Mesothelial cell of epicardium (in vitro differentiated cells): ENCODE measurements at regions not wholly inside any gene's neighbourhood (a gene's known extent, or its start where the extent isn't known, plus 50 kb on each side); places are given as distances from the start of the nearest gene placed in this dataset.

Experiments
- DNase-seq, 2 experiments: peaks; one replicate each; pipeline ENCODE4 v3.0.0; 2021; ENCODE audit warnings: low spot score in 2 of 2; ENCODE audit not compliant: unreplicated experiment in 2 of 2
- H3K27ac Mint-ChIP-seq: 2 replicates; pipeline ENCODE4 v1.8.0; 2021; ENCODE audit warnings: mixed read lengths
- H3K27me3 Mint-ChIP-seq: 2 replicates; pipeline ENCODE4 v1.8.0; 2021; ENCODE audit warnings: low read depth, mixed read lengths
- H3K36me3 Mint-ChIP-seq: 2 replicates; pipeline ENCODE4 v1.8.0; 2021; ENCODE audit warnings: mixed read lengths
- H3K4me1 Mint-ChIP-seq: 2 replicates; pipeline ENCODE4 v1.8.0; 2021; ENCODE audit warnings: mixed read lengths
- H3K4me3 Mint-ChIP-seq: 2 replicates; pipeline ENCODE4 v1.8.0; 2021; ENCODE audit warnings: mild to moderate bottlenecking, moderate library complexity, mixed read lengths
- H3K9me3 Mint-ChIP-seq: 2 replicates; pipeline ENCODE4 v1.8.0; 2021; ENCODE audit warnings: mixed read lengths
- TF ChIP-seq, protein P1 (sequence below): fragments of 200-600 bp; sonication (generic); IDR thresholded peaks from one replicate; pipeline ENCODE4 v1.5.0; 2021; ENCODE audit warnings: antibody characterized with exemption; ENCODE audit not compliant: unreplicated experiment

DNA sequence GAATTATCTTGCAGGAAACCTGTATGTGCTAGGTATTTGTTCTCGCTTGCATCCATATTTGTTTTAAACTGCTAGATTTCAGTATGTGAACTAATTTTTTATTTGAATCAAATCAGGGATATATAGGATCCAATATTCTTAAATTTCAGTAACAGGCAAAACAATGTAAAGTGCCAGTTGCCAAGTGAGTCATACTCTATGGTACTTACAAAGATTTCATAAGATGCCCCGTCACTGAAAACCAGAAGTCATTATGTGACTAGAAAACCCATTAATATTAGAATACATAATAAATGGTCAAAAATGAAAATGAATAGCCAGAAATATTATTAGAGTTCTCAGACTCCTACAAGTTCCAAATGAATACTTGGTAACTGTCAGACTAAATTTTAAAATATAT is 481.2 kb downstream of the TFAP2A start:
- no peaks in the 10 kb centered on the region for H3K36me3 Mint-ChIP-seq
- no peak overlapping the region for H3K4me3 Mint-ChIP-seq
- DNase-seq = no peak
- peaks cover 18% of the 10 kb centered on the region for H3K9me3 Mint-ChIP-seq
- TF ChIP-seq, protein P1, sequence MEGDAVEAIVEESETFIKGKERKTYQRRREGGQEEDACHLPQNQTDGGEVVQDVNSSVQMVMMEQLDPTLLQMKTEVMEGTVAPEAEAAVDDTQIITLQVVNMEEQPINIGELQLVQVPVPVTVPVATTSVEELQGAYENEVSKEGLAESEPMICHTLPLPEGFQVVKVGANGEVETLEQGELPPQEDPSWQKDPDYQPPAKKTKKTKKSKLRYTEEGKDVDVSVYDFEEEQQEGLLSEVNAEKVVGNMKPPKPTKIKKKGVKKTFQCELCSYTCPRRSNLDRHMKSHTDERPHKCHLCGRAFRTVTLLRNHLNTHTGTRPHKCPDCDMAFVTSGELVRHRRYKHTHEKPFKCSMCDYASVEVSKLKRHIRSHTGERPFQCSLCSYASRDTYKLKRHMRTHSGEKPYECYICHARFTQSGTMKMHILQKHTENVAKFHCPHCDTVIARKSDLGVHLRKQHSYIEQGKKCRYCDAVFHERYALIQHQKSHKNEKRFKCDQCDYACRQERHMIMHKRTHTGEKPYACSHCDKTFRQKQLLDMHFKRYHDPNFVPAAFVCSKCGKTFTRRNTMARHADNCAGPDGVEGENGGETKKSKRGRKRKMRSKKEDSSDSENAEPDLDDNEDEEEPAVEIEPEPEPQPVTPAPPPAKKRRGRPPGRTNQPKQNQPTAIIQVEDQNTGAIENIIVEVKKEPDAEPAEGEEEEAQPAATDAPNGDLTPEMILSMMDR = no peak
- H3K27ac Mint-ChIP-seq = no peak overlapping the region
- H3K27me3 Mint-ChIP-seq = no peaks in the 10 kb centered on the region
- no peaks in the 10 kb centered on the region for H3K4me1 Mint-ChIP-seq

DNA sequence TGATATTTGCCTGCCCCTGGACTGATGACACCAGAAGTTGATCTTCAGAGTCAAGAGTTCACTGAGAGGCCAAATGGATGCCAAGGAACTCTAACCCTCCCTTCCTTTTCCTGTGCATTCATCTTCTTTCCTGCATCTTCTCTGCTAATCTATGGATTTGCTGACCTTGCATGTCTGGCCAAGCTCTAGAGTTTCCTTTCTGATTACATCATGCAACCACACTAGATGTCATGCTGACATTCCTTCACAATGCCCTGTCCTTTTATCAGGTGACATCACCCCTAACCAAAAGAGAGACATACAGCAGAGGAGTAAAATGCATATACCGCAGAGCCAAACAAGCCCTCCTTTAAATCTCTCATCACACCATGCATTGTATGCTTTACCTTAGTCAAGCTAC is 487.6 kb downstream of the TFAP2A start:
- peaks cover 7% of the 10 kb centered on the region for H3K4me1 Mint-ChIP-seq
- H3K36me3 Mint-ChIP-seq = peaks cover 2% of the 10 kb centered on the region
- H3K4me3 Mint-ChIP-seq = no peak overlapping the region
- no peak for DNase-seq
- H3K27me3 Mint-ChIP-seq = no peaks in the 10 kb centered on the region
- H3K9me3 Mint-ChIP-seq = peaks cover 30% of the 10 kb centered on the region
- TF ChIP-seq, protein P1 = no peak
- no peak overlapping the region for H3K27ac Mint-ChIP-seq

DNA sequence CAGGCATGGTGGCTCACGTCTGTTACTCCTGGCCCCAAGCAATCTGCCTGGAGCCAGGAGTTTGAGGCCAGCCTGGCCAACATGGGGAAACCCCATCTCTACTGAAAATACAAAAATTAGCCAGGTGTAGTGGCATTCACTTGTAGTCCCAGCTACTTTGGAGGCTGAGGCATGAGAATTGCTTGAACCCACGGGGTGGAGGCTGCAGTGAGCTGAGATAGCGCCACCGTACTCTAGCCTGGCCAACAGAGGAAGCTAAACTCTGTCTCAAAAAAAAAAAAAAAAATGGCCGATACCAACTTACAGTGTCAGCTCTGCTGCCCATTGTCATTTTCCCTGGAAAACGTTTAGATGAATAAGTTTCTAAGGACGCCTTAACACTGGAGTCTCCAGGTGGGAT is 489.9 kb downstream of the TFAP2A start:
- no peak for DNase-seq
- H3K27me3 Mint-ChIP-seq = no peaks in the 10 kb centered on the region
- no peak overlapping the region for H3K4me3 Mint-ChIP-seq
- H3K9me3 Mint-ChIP-seq = peaks cover 21% of the 10 kb centered on the region
- no peak overlapping the region for H3K27ac Mint-ChIP-seq
- TF ChIP-seq, protein P1 = no peak
- peaks cover 7% of the 10 kb centered on the region for H3K4me1 Mint-ChIP-seq
- peaks cover 2% of the 10 kb centered on the region for H3K36me3 Mint-ChIP-seq

DNA sequence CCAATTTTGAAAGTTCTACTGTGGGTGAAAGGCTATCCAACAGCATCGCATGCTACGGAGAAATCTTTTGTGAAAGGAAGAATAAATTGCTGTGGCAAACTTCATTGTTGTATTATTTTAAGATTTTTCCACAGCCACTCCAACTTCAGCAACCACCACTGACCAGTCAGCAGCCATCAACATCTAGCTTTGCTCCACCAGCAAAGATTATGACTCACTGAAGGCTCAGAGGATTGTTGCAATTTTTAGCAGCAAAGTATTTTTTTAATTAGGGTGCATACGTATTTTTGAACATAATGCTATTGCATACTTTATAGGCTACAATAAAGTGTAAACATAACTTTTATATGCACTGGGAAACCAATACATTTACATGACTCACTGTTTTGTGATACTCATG is 493.5 kb downstream of the TFAP2A start:
- no peak for DNase-seq
- TF ChIP-seq, protein P1 = no peak
- no peaks in the 10 kb centered on the region for H3K27me3 Mint-ChIP-seq
- no peak overlapping the region for H3K4me3 Mint-ChIP-seq
- H3K9me3 Mint-ChIP-seq = peaks cover 6% of the 10 kb centered on the region
- H3K27ac Mint-ChIP-seq = no peak overlapping the region
- H3K4me1 Mint-ChIP-seq = peaks cover 3% of the 10 kb centered on the region
- no peaks in the 10 kb centered on the region for H3K36me3 Mint-ChIP-seq

DNA sequence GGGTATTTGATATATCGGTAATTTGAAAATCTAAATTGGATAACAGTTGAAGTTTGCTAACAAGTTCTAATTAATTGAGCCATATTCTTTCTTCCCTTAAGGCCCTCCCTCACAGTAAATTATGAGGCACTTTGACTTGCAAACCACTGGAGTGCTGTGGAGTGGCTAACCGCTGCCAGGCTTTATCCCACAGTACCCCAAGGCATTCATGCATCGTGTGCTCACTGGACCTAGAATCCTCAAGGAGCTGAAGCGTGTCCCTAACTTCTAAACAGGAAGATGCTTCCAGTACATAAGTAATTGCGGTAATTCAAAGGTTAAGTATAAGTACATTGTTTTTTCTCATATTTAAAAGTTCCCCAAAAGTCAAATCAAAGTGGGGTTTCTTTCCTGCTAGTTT is 499.9 kb downstream of the TFAP2A start:
- Mint-ChIP-seq H3K4me3 (no peak overlapping the region), H3K9me3 (no peaks in the 10 kb centered on the region), H3K27me3 (no peaks in the 10 kb centered on the region), H3K27ac (no peak overlapping the region), H3K36me3 (no peaks in the 10 kb centered on the region), H3K4me1 (no peaks in the 10 kb centered on the region)
- no peak for DNase-seq
- TF ChIP-seq, protein P1 = no peak

DNA sequence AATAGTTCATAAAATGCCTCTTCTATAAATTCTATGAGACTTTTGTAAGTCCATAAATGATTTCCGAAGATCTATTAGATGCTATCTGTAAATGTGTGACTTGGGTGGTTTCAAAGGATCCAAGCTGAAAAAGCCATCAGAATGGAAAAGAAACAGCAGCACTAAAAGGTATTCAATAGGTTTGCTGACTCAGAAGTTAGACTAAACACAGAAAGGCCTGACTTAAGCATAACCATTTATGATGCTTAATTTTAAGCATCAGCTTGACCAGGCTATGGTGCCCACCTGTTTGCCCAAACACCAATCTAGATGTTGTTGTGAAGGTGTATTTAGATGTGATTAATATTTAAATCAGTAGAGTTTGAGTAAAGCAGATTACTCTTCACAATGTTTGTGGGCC is 513.5 kb downstream of the TFAP2A start:
- Mint-ChIP-seq H3K36me3 (no peaks in the 10 kb centered on the region), H3K27me3 (no peaks in the 10 kb centered on the region), H3K4me1 (no peaks in the 10 kb centered on the region), H3K4me3 (no peak overlapping the region), H3K27ac (no peak overlapping the region), H3K9me3 (no peaks in the 10 kb centered on the region)
- TF ChIP-seq, protein P1 = no peak
- no peak for DNase-seq
